Heart left ventricle (tissue), 13 donors: ENCODE measurements at regions not wholly inside any gene's neighbourhood (a gene's known extent, or its start where the extent isn't known, plus 50 kb on each side); places are given as distances from the start of the nearest gene placed in this dataset.

Source experiments
- POLR2A ChIP-seq, 2 donors: fragments of 450-650 bp; IDR thresholded peaks; one replicate each; pipeline ENCODE4 v1.6.1; 2017; ENCODE audit warnings: antibody characterized with exemption in 2 of 2, mild to moderate bottlenecking in 2 of 2, moderate library complexity in 2 of 2
- TF ChIP-seq, protein P1 (sequence below), 12 donors: fragments of 200-600 bp; sonication (generic) in 4 of 12; IDR thresholded peaks; one replicate each; pipeline versions ENCODE4 v1.5.0 to v1.8.0; 2018 to 2022; ENCODE audit warnings: antibody characterized with exemption in 12 of 12, mild to moderate bottlenecking in 5 of 12
- donor health status: ischemic (EF 13 %, LVEDD 7.1; RV severe dilation, severe dysfunction).
- donor health status: DM: no; HTN: yes; CAD: no.
- donor health status: DM: no; HTN: no; CAD: no.
- donor health status: ischemic (EF 25% LVEDD 6.9; RV normal size, moderate dysfunction).
- donor health status: ischemic (EF 25% LVEDD 5.7; RV mildly dilated, moderate dysfunction).
- donor health status: ischemic (EF 35%, LVEDD 5.7; RV mildly dilated, moderate dysfunction).
- donor health status: nonischemic (EF 11% LVEDD 7.7; RV severe dilation, severe dysfunction).
- donor health status: DM: yes; HTN: yes; CAD: no.
- donor health status: PGD.
- donor health status: ischemic (EF 29% LVEDD 5.4; RV normal size, mild dysfunction).
- donor health status: nonischemic (EF 23%, LVEDD 6.1; RV moderate dilation, normal function).

DNA sequence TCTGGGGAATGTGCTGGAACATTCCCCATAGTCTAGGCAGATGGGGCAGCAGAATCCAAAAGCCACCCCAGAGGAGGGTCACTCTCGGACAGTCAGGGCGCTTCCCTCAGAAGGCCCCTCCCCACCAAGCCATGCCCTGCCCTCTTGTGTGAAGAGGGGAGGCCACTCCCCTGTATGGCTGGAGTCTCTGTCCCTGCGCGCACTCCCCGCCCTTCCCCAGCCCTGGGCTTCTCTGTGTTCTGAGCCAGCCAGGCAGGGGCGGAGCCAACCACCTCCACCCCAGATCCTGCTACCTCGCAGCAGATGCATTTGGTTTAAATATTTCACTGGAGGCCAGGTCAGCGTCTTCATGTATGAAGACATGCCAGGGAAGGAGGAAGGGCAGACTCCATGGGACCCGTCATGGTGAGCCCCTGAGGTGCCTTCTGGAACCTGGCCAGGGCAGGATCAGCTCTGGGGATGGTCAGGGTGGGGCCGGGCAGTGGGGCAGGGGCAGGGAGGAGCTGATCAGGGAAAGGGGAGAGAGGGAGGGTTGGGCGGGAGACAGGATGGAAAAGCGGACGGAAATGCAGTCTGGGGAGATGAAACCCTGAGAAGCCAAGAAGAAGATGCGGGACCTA is 107.3 kb downstream of the ADRA2C start:
- TF ChIP-seq POLR2A (IDR thresholded peaks at IDR 0.05), result no peak
- TF ChIP-seq, protein P1, sequence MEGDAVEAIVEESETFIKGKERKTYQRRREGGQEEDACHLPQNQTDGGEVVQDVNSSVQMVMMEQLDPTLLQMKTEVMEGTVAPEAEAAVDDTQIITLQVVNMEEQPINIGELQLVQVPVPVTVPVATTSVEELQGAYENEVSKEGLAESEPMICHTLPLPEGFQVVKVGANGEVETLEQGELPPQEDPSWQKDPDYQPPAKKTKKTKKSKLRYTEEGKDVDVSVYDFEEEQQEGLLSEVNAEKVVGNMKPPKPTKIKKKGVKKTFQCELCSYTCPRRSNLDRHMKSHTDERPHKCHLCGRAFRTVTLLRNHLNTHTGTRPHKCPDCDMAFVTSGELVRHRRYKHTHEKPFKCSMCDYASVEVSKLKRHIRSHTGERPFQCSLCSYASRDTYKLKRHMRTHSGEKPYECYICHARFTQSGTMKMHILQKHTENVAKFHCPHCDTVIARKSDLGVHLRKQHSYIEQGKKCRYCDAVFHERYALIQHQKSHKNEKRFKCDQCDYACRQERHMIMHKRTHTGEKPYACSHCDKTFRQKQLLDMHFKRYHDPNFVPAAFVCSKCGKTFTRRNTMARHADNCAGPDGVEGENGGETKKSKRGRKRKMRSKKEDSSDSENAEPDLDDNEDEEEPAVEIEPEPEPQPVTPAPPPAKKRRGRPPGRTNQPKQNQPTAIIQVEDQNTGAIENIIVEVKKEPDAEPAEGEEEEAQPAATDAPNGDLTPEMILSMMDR (IDR thresholded peaks at IDR 0.05), result no peak
